Sigmoid colon (tissue), 4 donors: ENCODE measurements at regions not wholly inside any gene's neighbourhood (a gene's known extent, or its start where the extent isn't known, plus 50 kb on each side); places are given as distances from the start of the nearest gene placed in this dataset.

Experiments used
- CTCF ChIP-seq, 4 experiments: fragments of 450-650 bp in 3 of 4; fragments of 200-600 bp in 1 of 4; IDR thresholded peaks; one replicate each; pipeline ENCODE4 v1.5.1; 2016 to 2019; ENCODE audit warnings: antibody characterized with exemption in 4 of 4, mild to moderate bottlenecking in 3 of 4, moderate library complexity in 2 of 4
- EP300 ChIP-seq, 4 donors: sonication (generic); formaldehyde crosslinking; IDR thresholded peaks; one replicate each; pipeline ENCODE4 v1.6.1; 2017; ENCODE audit warnings: antibody characterized with exemption in 4 of 4
- POLR2A ChIP-seq, 2 donors: fragments of 450-650 bp; IDR thresholded peaks; one replicate each; pipeline ENCODE4 v1.6.1; 2016; ENCODE audit warnings: antibody characterized with exemption in 2 of 2, mild to moderate bottlenecking in 2 of 2, moderate library complexity in 2 of 2
- POLR2AphosphoS5 ChIP-seq, 4 donors: sonication (generic); formaldehyde crosslinking; IDR thresholded peaks; one replicate each; pipeline ENCODE4 v1.6.1; 2017; ENCODE audit warnings: antibody characterized with exemption in 4 of 4

DNA sequence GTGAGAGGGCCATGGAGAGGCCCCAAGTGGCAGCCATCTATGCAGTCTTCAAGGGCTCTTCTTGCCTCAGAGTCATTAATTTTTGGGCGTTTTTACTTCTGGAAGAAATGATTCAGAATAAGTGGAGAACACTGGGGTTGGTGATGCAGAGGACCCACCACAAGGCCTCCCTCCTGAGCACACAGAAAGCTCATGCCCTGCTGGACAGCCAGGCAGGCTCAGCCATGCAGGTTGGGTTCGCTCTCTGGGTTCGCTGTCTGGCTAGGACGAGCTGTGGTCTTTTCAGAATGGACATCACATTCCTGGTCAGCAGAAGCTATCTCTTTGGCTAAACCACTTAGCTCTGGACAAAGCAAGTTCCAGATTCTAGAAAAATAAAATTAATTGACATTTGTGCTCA is 480.8 kb downstream of the RPS24 start:
- no peak for TF ChIP-seq CTCF (IDR thresholded peaks at IDR 0.05)
- TF ChIP-seq POLR2A (IDR thresholded peaks at IDR 0.05): no peak
- TF ChIP-seq POLR2AphosphoS5 (IDR thresholded peaks at IDR 0.05): no peak
- TF ChIP-seq EP300 (IDR thresholded peaks at IDR 0.05): no peak
